H9 (cell line): ENCODE measurements at regions not wholly inside any gene's neighbourhood (a gene's known extent, or its start where the extent isn't known, plus 50 kb on each side); places are given as distances from the start of the nearest gene placed in this dataset.

Experiments used
- DNase-seq: peaks from one replicate; pipeline ENCODE4 v3.0.0-alpha.2; 2017
- H2AFZ ChIP-seq: one replicate; pipeline ENCODE4 v1.6.1; 2013; ENCODE audit warnings: mild to moderate bottlenecking, low read length, control low read depth, moderate library complexity
- H2AK5ac ChIP-seq: 2 replicates; pipeline ENCODE4 v1.6.1; 2013; ENCODE audit warnings: low read length, control low read depth, mixed read lengths; ENCODE audit not compliant: insufficient read length
- H2BK120ac ChIP-seq: one replicate; pipeline ENCODE4 v1.6.1; 2013; ENCODE audit warnings: low read depth, mild to moderate bottlenecking, low read length, control low read depth, inconsistent platforms; ENCODE audit not compliant: poor library complexity, severe bottlenecking
- H2BK12ac ChIP-seq: 2 replicates; pipeline ENCODE4 v1.6.1; 2013; ENCODE audit warnings: low read length, control low read depth, mixed read lengths, low read depth; ENCODE audit not compliant: insufficient read length
- H2BK15ac ChIP-seq: 2 replicates; pipeline ENCODE4 v1.6.1; 2013; ENCODE audit warnings: low read depth, low read length, control low read depth
- H2BK20ac ChIP-seq: one replicate; pipeline ENCODE4 v1.6.1; 2013; ENCODE audit warnings: low read depth, mild to moderate bottlenecking, low read length, control low read depth, inconsistent platforms; ENCODE audit not compliant: poor library complexity, severe bottlenecking
- H2BK5ac ChIP-seq: 2 replicates; pipeline ENCODE4 v1.6.1; 2013; ENCODE audit warnings: low read length, control low read depth, mixed read lengths; ENCODE audit not compliant: insufficient read length
- H3K14ac ChIP-seq: 2 replicates; pipeline ENCODE4 v1.6.1; 2013; ENCODE audit warnings: low read length, control low read depth; ENCODE audit not compliant: insufficient read depth
- H3K18ac ChIP-seq: 2 replicates; pipeline ENCODE4 v1.6.1; 2013; ENCODE audit warnings: low read depth, mild to moderate bottlenecking, mixed read lengths, low read length, control low read depth; ENCODE audit not compliant: insufficient read length
- H3K23ac ChIP-seq: 2 replicates; pipeline ENCODE4 v1.6.1; 2013; ENCODE audit warnings: low read length, control low read depth, mixed read lengths, low read depth; ENCODE audit not compliant: insufficient read length
- H3K23me2 ChIP-seq: 2 replicates; pipeline ENCODE4 v1.6.1; 2013; ENCODE audit warnings: low read depth, mild to moderate bottlenecking, mixed read lengths, low read length, control low read depth; ENCODE audit not compliant: insufficient read length, poor library complexity, severe bottlenecking
- H3K27ac ChIP-seq: 2 replicates; pipeline ENCODE4 v1.5.1; 2013; ENCODE audit warnings: low read length, control low read depth, mixed read lengths, low read depth; ENCODE audit not compliant: insufficient read length
- H3K27me3 ChIP-seq: 2 replicates; pipeline ENCODE4 v1.6.1; 2013; ENCODE audit warnings: low read length, control low read depth, inconsistent platforms; ENCODE audit not compliant: insufficient read depth
- H3K4ac ChIP-seq: 2 replicates; pipeline ENCODE4 v1.6.1; 2013; ENCODE audit warnings: low read depth, mild to moderate bottlenecking, control low read depth, inconsistent platforms, low read length, moderate library complexity
- H3K4me1 ChIP-seq: 2 replicates; pipeline ENCODE4 v1.6.1; 2013; ENCODE audit warnings: low read length, control low read depth, inconsistent platforms; ENCODE audit not compliant: insufficient read depth
- H3K4me2 ChIP-seq: 2 replicates; pipeline ENCODE4 v1.6.1; 2013; ENCODE audit warnings: low read length, control low read depth, mixed read lengths; ENCODE audit not compliant: insufficient read length, insufficient read depth
- H3K56ac ChIP-seq: 2 replicates; pipeline ENCODE4 v1.6.1; 2013; ENCODE audit warnings: low read depth, mild to moderate bottlenecking, mixed read lengths, low read length, control low read depth; ENCODE audit not compliant: insufficient read length
- H3K79me1 ChIP-seq: 2 replicates; pipeline ENCODE4 v1.6.1; 2013; ENCODE audit warnings: low read depth, mild to moderate bottlenecking, moderate library complexity, low read length, control low read depth, inconsistent platforms; ENCODE audit not compliant: insufficient read depth, poor library complexity, severe bottlenecking
- H3K79me2 ChIP-seq: 2 replicates; pipeline ENCODE4 v1.6.1; 2013; ENCODE audit warnings: low read length, control low read depth, inconsistent platforms; ENCODE audit not compliant: insufficient read depth
- H3K9ac ChIP-seq: 2 replicates; pipeline ENCODE4 v1.6.1; 2013; ENCODE audit warnings: low read length, control low read depth, mixed read lengths; ENCODE audit not compliant: insufficient read length; ENCODE audit errors: extremely low read depth
- H3K9me3 ChIP-seq: one replicate; pipeline ENCODE4 v1.6.1; 2013; ENCODE audit warnings: low read depth, low read length, inconsistent platforms; ENCODE audit not compliant: control insufficient read depth
- H3T11ph ChIP-seq: one replicate; pipeline ENCODE4 v1.6.1; 2013; ENCODE audit warnings: mild to moderate bottlenecking, low read length, control low read depth, inconsistent platforms
- H4K20me1 ChIP-seq: one replicate; pipeline ENCODE4 v1.6.1; 2013; ENCODE audit not compliant: control insufficient read depth, insufficient read length, insufficient read depth
- H4K5ac ChIP-seq: 2 replicates; pipeline ENCODE4 v1.6.1; 2013; ENCODE audit warnings: low read depth, mild to moderate bottlenecking, mixed read lengths, low read length, control low read depth; ENCODE audit not compliant: insufficient read length
- H4K8ac ChIP-seq: replicated peaks from 2 replicates; pipeline ENCODE4 v1.6.1; 2013; ENCODE audit warnings: low read length, control low read depth, mixed read lengths, low read depth; ENCODE audit not compliant: insufficient read length
- H4K91ac ChIP-seq: 2 replicates; pipeline ENCODE4 v1.6.1; 2013; ENCODE audit warnings: low read depth, mild to moderate bottlenecking, moderate library complexity, mixed read lengths, low read length, control low read depth; ENCODE audit not compliant: insufficient read length
- H3K27ac Mint-ChIP-seq, 3 experiments: 2 replicates in 2 of 3; 3 replicates in 1 of 3; pipeline ENCODE4 v1.8.0; 2020 to 2021; ENCODE audit warnings: mixed read lengths in 3 of 3, mild to moderate bottlenecking in 1 of 3, moderate library complexity in 1 of 3
- H3K27me3 Mint-ChIP-seq: 2 replicates; pipeline ENCODE4 v1.8.0; 2021; ENCODE audit warnings: low read depth, mild to moderate bottlenecking, moderate library complexity, mixed read lengths
- H3K36me3 Mint-ChIP-seq, 3 experiments: 2 replicates in 2 of 3; 3 replicates in 1 of 3; pipeline ENCODE4 v1.8.0; 2020 to 2021; ENCODE audit warnings: low read depth in 3 of 3, mixed read lengths in 3 of 3; ENCODE audit not compliant: insufficient read depth in 1 of 3
- H3K4me1 Mint-ChIP-seq, 2 experiments: 2 replicates each; pipeline ENCODE4 v1.8.0; 2020; ENCODE audit warnings: mixed read lengths in 2 of 2
- H3K4me3 Mint-ChIP-seq, 2 experiments: 2 replicates in 1 of 2; 3 replicates in 1 of 2; pipeline ENCODE4 v1.8.0; 2020 to 2021; ENCODE audit warnings: mild to moderate bottlenecking in 2 of 2, mixed read lengths in 2 of 2, moderate library complexity in 1 of 2
- H3K9me3 Mint-ChIP-seq, 2 experiments: 2 replicates in 1 of 2; 3 replicates in 1 of 2; pipeline ENCODE4 v1.8.0; 2020; ENCODE audit warnings: mild to moderate bottlenecking in 2 of 2, mixed read lengths in 2 of 2, moderate library complexity in 1 of 2
- CTCF ChIP-seq: fragments of 200-600 bp; sonication (generic); conservative IDR thresholded peaks from 3 replicates; pipeline ENCODE4 v1.8.0; 2021; ENCODE audit warnings: antibody characterized with exemption, mild to moderate bottlenecking
- WGBS: extraction: QIAGEN DNeasy Blood & Tissue Kit; methylation state at CpG from one replicate; pipeline ENCODE4 v1.1.7; 2013; ENCODE audit warnings: missing lambda C conversion rate, low lambda C conversion rate, mixed read lengths; ENCODE audit not compliant: insufficient read length; ENCODE audit errors: extremely low coverage; 5-methylcytosine and 5-hydroxymethylcytosine counted together

- Histone ChIP-seq H4K5ac (no peak overlapping the region), H4K8ac (no peak overlapping the region), H4K20me1 (no peaks in the 10 kb centered on the region), H3K4ac (no peak overlapping the region), H3K27ac (no peak overlapping the region), H2BK5ac (no peak overlapping the region), H3K9me3 (no peaks in the 10 kb centered on the region), H2BK12ac (no peak overlapping the region), H3K23me2 (no peaks in the 10 kb centered on the region), H2AK5ac (no peak overlapping the region), H3K79me1 (no peaks in the 10 kb centered on the region), H3T11ph (no peak overlapping the region), H3K14ac (no peak overlapping the region), H2BK20ac (no peak overlapping the region), H4K91ac (no peak overlapping the region), H2BK120ac (no peak overlapping the region), H3K56ac (no peak overlapping the region), H3K18ac (no peak overlapping the region), H3K27me3 (no peaks in the 10 kb centered on the region), H3K9ac (no peak overlapping the region), H2AFZ (no peak overlapping the region), H2BK15ac (no peak overlapping the region), H3K79me2 (no peaks in the 10 kb centered on the region), H3K23ac (no peak overlapping the region), H3K4me1 (no peaks in the 10 kb centered on the region; the same call in 1 of the 2 replicates), H3K4me2 (no peak overlapping the region)
- WGBS, result 100% methylated on average over 1 of the region's 3 CpGs
- H3K27me3 Mint-ChIP-seq, result peaks cover 11% of the 10 kb centered on the region; the same call in 1 of the 2 replicates
- H3K27ac Mint-ChIP-seq, result no peak overlapping the region
- DNase-seq, result no peak
- H3K4me3 Mint-ChIP-seq, result no peak overlapping the region
- peaks cover 7 to 18% of the 10 kb centered on the region in 2 experiments for H3K4me1 Mint-ChIP-seq
- no peaks in the 10 kb centered on the region; a peak in 1 of 5 replicates for H3K9me3 Mint-ChIP-seq
- peaks cover 0 to 2% (median 0%) of the 10 kb centered on the region in 3 experiments; a peak in 2 of 7 replicates for H3K36me3 Mint-ChIP-seq
- TF ChIP-seq CTCF, result no peak
These were observed 272.7 kb upstream of the MGMT start for GRCh38 chr10:129194181-129194870.
